ENCODE measurements at regions not wholly inside any gene's neighbourhood (a gene's known extent, or its start where the extent isn't known, plus 50 kb on each side); places are given as distances from the start of the nearest gene placed in this dataset.

- Histone ChIP-seq H3K27ac (ENCODE audit: low read depth, low read length) (no peak overlapping the region), H4K5ac (ENCODE audit: insufficient read length, low read depth, low read length) (no peak overlapping the region), H3K4me2 (ENCODE audit: insufficient read depth in 1 of 2, low read depth in 2 of 2, low read length in 2 of 2) (no peak overlapping the region)
- no peak for TF ChIP-seq CHD7 (IDR thresholded peaks at IDR 0.05; ENCODE audit: insufficient replicate concordance, low read length)
Observed at GRCh38 chr11:95375451-95375850, 144.4 kb upstream of the SESN3 start.

More at GRCh38 chr11:95375451-95375850, 144.4 kb upstream of the SESN3 start:
- Histone ChIP-seq H3K27me3 (replicated peaks in 1 of 4; ENCODE audit: control insufficient read depth in 3 of 4, extremely low read depth in 1 of 4, insufficient read depth in 3 of 4, low read length in 3 of 4) (no peaks in the 10 kb centered on the region), H3K79me1 (ENCODE audit: low read depth, low read length) (no peaks in the 10 kb centered on the region), H3K4ac (replicated peaks; ENCODE audit: insufficient read length, low read depth, low read length) (no peak overlapping the region), H3K4me3 (ENCODE audit: extremely low read depth in 1 of 4, insufficient read depth in 2 of 4, low read depth in 3 of 4, low read length in 4 of 4) (no peak overlapping the region), H2AFZ (ENCODE audit: low read length) (no peak overlapping the region), H2BK15ac (ENCODE audit: low read length) (no peak overlapping the region), H2AK5ac (ENCODE audit: low read depth, low read length) (no peak overlapping the region), H3K9me3 (ENCODE audit: insufficient read depth in 2 of 2, low read depth in 1 of 2, low read length in 1 of 2) (no peaks in the 10 kb centered on the region), H3K23me2 (ENCODE audit: low read depth, low read length) (0 out of 2 replicates have a peak, but pooled peaks cover 2% of the 10 kb centered on the region), H3K18ac (ENCODE audit: extremely low read depth, low read length) (no peak overlapping the region), H3K79me2 (ENCODE audit: control insufficient read depth in 1 of 2, insufficient read depth in 2 of 2, low read length in 2 of 2) (no peaks in the 10 kb centered on the region), H3K9ac (replicated peaks in 1 of 4; ENCODE audit: extremely low read depth in 1 of 4, low read depth in 3 of 4, low read length in 3 of 4) (no peak overlapping the region), H4K91ac (replicated peaks; ENCODE audit: insufficient read length, low read length) (no peak overlapping the region), H3K56ac (replicated peaks; ENCODE audit: insufficient read length, low read depth, low read length) (no peak overlapping the region), H3K23ac (ENCODE audit: insufficient read length) (no peak overlapping the region), H3K36me3 (ENCODE audit: control insufficient read depth in 2 of 4, insufficient read depth in 4 of 4, low read length in 3 of 4) (no peaks in the 10 kb centered on the region), H4K20me1 (replicated peaks in 1 of 2; ENCODE audit: control insufficient read depth in 1 of 2, insufficient read depth in 2 of 2, low read length in 2 of 2) (no peaks in the 10 kb centered on the region), H2BK20ac (ENCODE audit: low read length) (no peak overlapping the region), H4K8ac (ENCODE audit: extremely low read depth, insufficient read depth, low read length) (no peak overlapping the region), H3K4me1 (replicated peaks in 1 of 4; ENCODE audit: control insufficient read depth in 3 of 4, insufficient read depth in 4 of 4, low read length in 3 of 4) (peaks cover 0 to 17% (median 7%) of the 10 kb centered on the region in 4 experiments; a peak in 5 of 7 replicates), H3K14ac (ENCODE audit: insufficient read length) (no peak overlapping the region), H2BK5ac (ENCODE audit: low read depth, low read length) (no peak overlapping the region), H2BK120ac (replicated peaks; ENCODE audit: low read depth, low read length) (no peak overlapping the region), H2BK12ac (ENCODE audit: low read depth, low read length) (no peak overlapping the region)
- no peak for FAIRE-seq
- POLR2A ChIA-PET (ENCODE audit: partially characterized antibody): no interaction called here
- 84% methylated on average over 1 of the region's 1 CpG; no CpG with 5 or more reads in 1 of the 2 experiments for WGBS, 2 experiments (ENCODE audit: extremely low coverage in 1 of 2, insufficient coverage in 1 of 2, insufficient read length in 1 of 2, insufficient replicate concordance in 2 of 2, low coverage in 1 of 2, low lambda C conversion rate in 2 of 2, missing lambda C conversion rate in 1 of 2)
- no peak for DNase-seq (ENCODE audit: low read depth in 1 of 2, low spot score in 2 of 2)
- CTCF ChIA-PET (ENCODE audit: partially characterized antibody): interaction anchor here (0.6 to 1.4 kb wide), 7 partner anchors 11 to 387 kb away, joined by 3 to 5 read pairs (median 3); no protein-coding TSS in a partner anchor
